KMS-11 (cell line): ENCODE measurements at regions not wholly inside any gene's neighbourhood (a gene's known extent, or its start where the extent isn't known, plus 50 kb on each side); places are given as distances from the start of the nearest gene placed in this dataset.

Experiments used
- H2AFZ ChIP-seq: fragments of 200-600 bp; sonication (generic); 2 replicates; pipeline ENCODE4 v1.6.1; 2016; ENCODE audit warnings: antibody characterized with exemption, mixed run types, low read depth
- H3K27ac ChIP-seq: fragments of 200-600 bp; sonication (generic); 2 replicates; pipeline ENCODE4 v1.6.1; 2016; ENCODE audit warnings: mild to moderate bottlenecking, mixed run types
- H3K27me3 ChIP-seq: fragments of 200-600 bp; sonication (generic); 2 replicates; pipeline ENCODE4 v1.6.1; 2017; ENCODE audit warnings: mild to moderate bottlenecking, low read depth, mixed run types, moderate library complexity; ENCODE audit not compliant: insufficient read depth
- H3K36me3 ChIP-seq: fragments of 200-600 bp; sonication (generic); 2 replicates; pipeline ENCODE4 v1.6.1; 2017; ENCODE audit warnings: mild to moderate bottlenecking, mixed run types; ENCODE audit not compliant: insufficient read depth
- H3K4me1 ChIP-seq: fragments of 200-600 bp; sonication (generic); 2 replicates; pipeline ENCODE4 v1.6.1; 2016; ENCODE audit warnings: mild to moderate bottlenecking, low read depth, mixed run types; ENCODE audit not compliant: poor library complexity, severe bottlenecking
- H3K4me2 ChIP-seq: fragments of 200-600 bp; sonication (generic); 2 replicates; pipeline ENCODE4 v1.7.0; 2016; ENCODE audit warnings: mild to moderate bottlenecking, mixed run types
- H3K4me3 ChIP-seq: fragments of 200-600 bp; sonication (generic); IDR thresholded peaks from 2 replicates; pipeline ENCODE4 v1.6.1; 2017; ENCODE audit warnings: low read depth, low read length, mixed read lengths; ENCODE audit not compliant: insufficient read depth
- H3K79me2 ChIP-seq: fragments of 200-600 bp; sonication (generic); 2 replicates; pipeline ENCODE4 v1.6.1; 2016; ENCODE audit warnings: low read depth, mixed run types; ENCODE audit not compliant: insufficient read depth
- H3K9ac ChIP-seq: fragments of 200-600 bp; sonication (generic); 2 replicates; pipeline ENCODE4 v1.6.1; 2016; ENCODE audit warnings: mild to moderate bottlenecking, mixed run types
- H4K20me1 ChIP-seq: fragments of 200-600 bp; sonication (generic); 2 replicates; pipeline ENCODE4 v1.6.1; 2016; ENCODE audit warnings: mild to moderate bottlenecking, mixed run types; ENCODE audit not compliant: insufficient read depth
- CTCF ChIP-seq: fragments of 200-600 bp; sonication (generic); conservative IDR thresholded peaks from 2 replicates; pipeline ENCODE4 v1.6.1; 2017; ENCODE audit warnings: low read depth, mild to moderate bottlenecking, antibody characterized with exemption, low read length, moderate library complexity, mixed read lengths

GRCh38 chr1:83545066-83545862 lies 453.7 kb downstream of the TTLL7 start:
- Histone ChIP-seq H3K4me2 (no peak overlapping the region), H3K9ac (no peak overlapping the region), H3K36me3 (no peaks in the 10 kb centered on the region), H4K20me1 (no peaks in the 10 kb centered on the region), H3K79me2 (no peaks in the 10 kb centered on the region), H3K27me3 (no peaks in the 10 kb centered on the region), H3K27ac (no peak overlapping the region), H2AFZ (no peak overlapping the region), H3K4me3 (no peak overlapping the region), H3K4me1 (no peaks in the 10 kb centered on the region)
- TF ChIP-seq CTCF, result no peak

GRCh38 chr1:83543222-83543973 lies 455.5 kb downstream of the TTLL7 start:
- H3K27ac ChIP-seq, result no peak overlapping the region
- no peaks in the 10 kb centered on the region for H4K20me1 ChIP-seq
- no peak for TF ChIP-seq CTCF
- H3K27me3 ChIP-seq, result no peaks in the 10 kb centered on the region
- H3K79me2 ChIP-seq, result no peaks in the 10 kb centered on the region
- no peaks in the 10 kb centered on the region for H3K36me3 ChIP-seq
- no peak overlapping the region for H3K4me3 ChIP-seq
- no peak overlapping the region for H3K9ac ChIP-seq
- H2AFZ ChIP-seq, result no peak overlapping the region
- H3K4me1 ChIP-seq, result no peaks in the 10 kb centered on the region
- H3K4me2 ChIP-seq, result no peak overlapping the region

GRCh38 chr1:83531521-83532309 lies 467.2 kb downstream of the TTLL7 start:
- no peak overlapping the region for H3K4me3 ChIP-seq
- H3K9ac ChIP-seq, result no peak overlapping the region
- no peaks in the 10 kb centered on the region for H4K20me1 ChIP-seq
- H3K27me3 ChIP-seq, result no peaks in the 10 kb centered on the region
- H3K27ac ChIP-seq, result no peak overlapping the region
- no peaks in the 10 kb centered on the region for H3K36me3 ChIP-seq
- no peak overlapping the region for H3K4me2 ChIP-seq
- no peak overlapping the region for H2AFZ ChIP-seq
- TF ChIP-seq CTCF, result no peak
- no peaks in the 10 kb centered on the region for H3K79me2 ChIP-seq
- H3K4me1 ChIP-seq, result no peaks in the 10 kb centered on the region

- no peak overlapping the region for H3K4me2 ChIP-seq
- H3K27ac ChIP-seq, result no peak overlapping the region
- H3K36me3 ChIP-seq, result no peaks in the 10 kb centered on the region
- no peaks in the 10 kb centered on the region for H4K20me1 ChIP-seq
- no peaks in the 10 kb centered on the region for H3K4me1 ChIP-seq
- no peak overlapping the region for H2AFZ ChIP-seq
- TF ChIP-seq CTCF, result no peak
- H3K9ac ChIP-seq, result no peak overlapping the region
- no peaks in the 10 kb centered on the region for H3K27me3 ChIP-seq
- H3K79me2 ChIP-seq, result no peaks in the 10 kb centered on the region
- H3K4me3 ChIP-seq, result no peak overlapping the region
Measured at GRCh38 chr1:83530506-83530905, 468.4 kb downstream of the TTLL7 start.
